Heart left ventricle (tissue), 13 donors: ENCODE measurements at regions not wholly inside any gene's neighbourhood (a gene's known extent, or its start where the extent isn't known, plus 50 kb on each side); places are given as distances from the start of the nearest gene placed in this dataset.

ENCODE experiments used
- POLR2A ChIP-seq, 2 donors: fragments of 450-650 bp; IDR thresholded peaks; one replicate each; pipeline ENCODE4 v1.6.1; 2017; ENCODE audit warnings: antibody characterized with exemption in 2 of 2, mild to moderate bottlenecking in 2 of 2, moderate library complexity in 2 of 2
- TF ChIP-seq, protein P1 (sequence below), 12 donors: fragments of 200-600 bp; sonication (generic) in 4 of 12; IDR thresholded peaks; one replicate each; pipeline versions ENCODE4 v1.5.0 to v1.8.0; 2018 to 2022; ENCODE audit warnings: antibody characterized with exemption in 12 of 12, mild to moderate bottlenecking in 5 of 12
- donor health status: ischemic (EF 13 %, LVEDD 7.1; RV severe dilation, severe dysfunction).
- donor health status: DM: no; HTN: yes; CAD: no.
- donor health status: DM: no; HTN: no; CAD: no.
- donor health status: ischemic (EF 25% LVEDD 6.9; RV normal size, moderate dysfunction).
- donor health status: ischemic (EF 25% LVEDD 5.7; RV mildly dilated, moderate dysfunction).
- donor health status: ischemic (EF 35%, LVEDD 5.7; RV mildly dilated, moderate dysfunction).
- donor health status: nonischemic (EF 11% LVEDD 7.7; RV severe dilation, severe dysfunction).
- donor health status: DM: yes; HTN: yes; CAD: no.
- donor health status: PGD.
- donor health status: ischemic (EF 29% LVEDD 5.4; RV normal size, mild dysfunction).
- donor health status: nonischemic (EF 23%, LVEDD 6.1; RV moderate dilation, normal function).

DNA sequence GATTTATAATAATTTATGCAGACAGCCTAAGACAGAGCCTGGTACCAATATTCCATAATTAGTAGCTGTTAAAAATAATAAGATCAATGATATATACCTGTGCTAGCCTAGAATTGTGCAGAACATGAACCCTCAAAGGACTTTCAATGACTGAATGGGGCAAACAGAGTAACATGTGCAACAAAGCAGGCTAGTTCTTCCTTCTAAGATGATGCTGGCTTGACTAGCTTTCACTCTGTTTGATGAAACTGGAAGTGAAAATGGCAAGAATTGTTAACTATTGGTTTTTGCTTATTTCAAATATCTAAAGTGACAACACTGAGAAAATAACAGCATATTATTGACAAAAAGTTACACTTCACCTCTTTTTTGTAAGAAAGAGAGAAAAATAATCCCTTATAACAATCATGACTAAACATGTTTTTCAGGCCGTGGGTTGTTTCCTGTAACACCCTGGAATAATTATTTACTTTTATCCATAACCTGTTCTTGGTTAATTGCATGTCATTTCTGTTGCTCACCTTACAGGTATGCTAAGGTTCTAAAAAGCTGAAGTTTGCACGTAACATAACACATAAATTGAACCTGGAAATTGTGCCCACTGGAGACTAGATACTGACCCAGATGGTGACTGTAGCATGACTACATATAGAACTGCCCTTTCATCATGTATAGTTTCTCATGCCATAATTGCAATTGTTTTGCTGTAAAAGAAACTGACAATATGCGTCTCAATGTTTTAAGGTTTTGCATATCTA is 108.7 kb downstream of the C18orf54 start:
- TF ChIP-seq POLR2A (IDR thresholded peaks at IDR 0.05) = no peak
- TF ChIP-seq, protein P1, sequence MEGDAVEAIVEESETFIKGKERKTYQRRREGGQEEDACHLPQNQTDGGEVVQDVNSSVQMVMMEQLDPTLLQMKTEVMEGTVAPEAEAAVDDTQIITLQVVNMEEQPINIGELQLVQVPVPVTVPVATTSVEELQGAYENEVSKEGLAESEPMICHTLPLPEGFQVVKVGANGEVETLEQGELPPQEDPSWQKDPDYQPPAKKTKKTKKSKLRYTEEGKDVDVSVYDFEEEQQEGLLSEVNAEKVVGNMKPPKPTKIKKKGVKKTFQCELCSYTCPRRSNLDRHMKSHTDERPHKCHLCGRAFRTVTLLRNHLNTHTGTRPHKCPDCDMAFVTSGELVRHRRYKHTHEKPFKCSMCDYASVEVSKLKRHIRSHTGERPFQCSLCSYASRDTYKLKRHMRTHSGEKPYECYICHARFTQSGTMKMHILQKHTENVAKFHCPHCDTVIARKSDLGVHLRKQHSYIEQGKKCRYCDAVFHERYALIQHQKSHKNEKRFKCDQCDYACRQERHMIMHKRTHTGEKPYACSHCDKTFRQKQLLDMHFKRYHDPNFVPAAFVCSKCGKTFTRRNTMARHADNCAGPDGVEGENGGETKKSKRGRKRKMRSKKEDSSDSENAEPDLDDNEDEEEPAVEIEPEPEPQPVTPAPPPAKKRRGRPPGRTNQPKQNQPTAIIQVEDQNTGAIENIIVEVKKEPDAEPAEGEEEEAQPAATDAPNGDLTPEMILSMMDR (IDR thresholded peaks at IDR 0.05) = no peak
